IMR-90 (cell line): ENCODE measurements at regions not wholly inside any gene's neighbourhood (a gene's known extent, or its start where the extent isn't known, plus 50 kb on each side); places are given as distances from the start of the nearest gene placed in this dataset.

Source experiments
- CEBPB ChIP-seq: IDR thresholded peaks from 2 replicates; pipeline ENCODE4 v1.6.1; 2012; ENCODE audit warnings: low read depth, low read length, improper control_type of control experiment
- ELK1 ChIP-seq: fragments of 150-350 bp; IDR thresholded peaks from 2 replicates; pipeline ENCODE4 v1.6.1; 2016; ENCODE audit warnings: low read depth, mild to moderate bottlenecking, low read length, moderate library complexity, borderline replicate concordance
- MAZ ChIP-seq: IDR thresholded peaks from 2 replicates; pipeline ENCODE4 v1.6.1; 2012; ENCODE audit warnings: low read depth, mild to moderate bottlenecking, low read length, improper control_type of control experiment, moderate library complexity, borderline replicate concordance
- POLR2A ChIP-seq: IDR thresholded peaks from 2 replicates; pipeline ENCODE4 v1.6.1; 2012; ENCODE audit warnings: mild to moderate bottlenecking, low read depth, low read length
- RAD21 ChIP-seq: IDR thresholded peaks from 2 replicates; pipeline ENCODE4 v1.6.1; 2012; ENCODE audit warnings: low read length, improper control_type of control experiment
- SMC3 ChIP-seq: fragments of 150-350 bp; IDR thresholded peaks from 2 replicates; pipeline ENCODE4 v1.6.1; 2016; ENCODE audit warnings: low read depth, mild to moderate bottlenecking, antibody characterized with exemption, low read length, moderate library complexity
- USF2 ChIP-seq: fragments of 150-350 bp; IDR thresholded peaks from 2 replicates; pipeline ENCODE4 v1.6.1; 2017; ENCODE audit warnings: mild to moderate bottlenecking, antibody characterized with exemption, low read length, low read depth
- TF ChIP-seq, protein P1 (sequence below): conservative IDR thresholded peaks from 2 replicates; pipeline ENCODE4 v1.5.1; 2012; ENCODE audit warnings: mild to moderate bottlenecking, low read depth, low read length, improper control_type of control experiment

- TF ChIP-seq, protein P1, sequence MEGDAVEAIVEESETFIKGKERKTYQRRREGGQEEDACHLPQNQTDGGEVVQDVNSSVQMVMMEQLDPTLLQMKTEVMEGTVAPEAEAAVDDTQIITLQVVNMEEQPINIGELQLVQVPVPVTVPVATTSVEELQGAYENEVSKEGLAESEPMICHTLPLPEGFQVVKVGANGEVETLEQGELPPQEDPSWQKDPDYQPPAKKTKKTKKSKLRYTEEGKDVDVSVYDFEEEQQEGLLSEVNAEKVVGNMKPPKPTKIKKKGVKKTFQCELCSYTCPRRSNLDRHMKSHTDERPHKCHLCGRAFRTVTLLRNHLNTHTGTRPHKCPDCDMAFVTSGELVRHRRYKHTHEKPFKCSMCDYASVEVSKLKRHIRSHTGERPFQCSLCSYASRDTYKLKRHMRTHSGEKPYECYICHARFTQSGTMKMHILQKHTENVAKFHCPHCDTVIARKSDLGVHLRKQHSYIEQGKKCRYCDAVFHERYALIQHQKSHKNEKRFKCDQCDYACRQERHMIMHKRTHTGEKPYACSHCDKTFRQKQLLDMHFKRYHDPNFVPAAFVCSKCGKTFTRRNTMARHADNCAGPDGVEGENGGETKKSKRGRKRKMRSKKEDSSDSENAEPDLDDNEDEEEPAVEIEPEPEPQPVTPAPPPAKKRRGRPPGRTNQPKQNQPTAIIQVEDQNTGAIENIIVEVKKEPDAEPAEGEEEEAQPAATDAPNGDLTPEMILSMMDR = no peak
- TF ChIP-seq CEBPB (no peak), USF2 (no peak), POLR2A (no peak), SMC3 (no peak), MAZ (no peak), RAD21 (no peak), ELK1 (no peak)
Measured at GRCh38 chr1:233780049-233780448, 124.4 kb upstream of the SLC35F3 start.
